ENCODE measurements at regions not wholly inside any gene's neighbourhood (a gene's known extent, or its start where the extent isn't known, plus 50 kb on each side); places are given as distances from the start of the nearest gene placed in this dataset.

DNA sequence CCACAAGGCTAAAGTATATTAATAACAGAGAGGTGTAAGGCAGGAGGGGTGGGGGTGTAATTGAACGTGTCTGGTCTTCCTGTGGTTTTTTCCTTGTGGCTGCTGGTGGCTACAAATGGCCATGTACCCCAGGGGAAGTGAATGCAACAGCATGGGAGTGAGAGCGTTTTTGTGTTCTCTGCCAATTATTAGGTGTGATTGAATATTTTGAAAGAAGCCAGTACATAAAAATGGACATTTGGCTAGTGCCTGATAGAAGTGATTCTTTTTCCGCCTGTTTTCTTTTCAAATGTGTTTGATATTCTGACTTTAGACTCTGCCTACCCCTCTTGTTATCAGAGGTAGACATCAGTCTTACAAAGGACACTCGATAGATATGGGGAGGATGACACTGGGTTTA is 141.3 kb downstream of the PRL start:
- no peak overlapping the region for H3K4me3 ChIP-seq (ENCODE audit: low read depth in 1 of 3, low read length in 3 of 3)
- no peaks in the 10 kb centered on the region for H3K9me3 ChIP-seq (ENCODE audit: control insufficient read depth in 4 of 4, low read length in 3 of 4)
- DNase-seq (ENCODE audit: low spot score): no peak
- H3K27me3 ChIP-seq (ENCODE audit: control insufficient read depth in 4 of 4, insufficient read depth in 4 of 4, low read length in 3 of 4): no peaks in the 10 kb centered on the region
- H3K27ac ChIP-seq (ENCODE audit: low read depth in 1 of 2, low read length in 2 of 2): no peak overlapping the region
- H3K36me3 ChIP-seq (ENCODE audit: control insufficient read depth in 4 of 4, insufficient read depth in 3 of 4, low read depth in 1 of 4, low read length in 3 of 4): no peaks in the 10 kb centered on the region
- WGBS: 77% methylated on average over 4 of the region's 4 CpGs
- H3K9ac ChIP-seq (ENCODE audit: low read depth in 1 of 2, low read length in 2 of 2): no peak overlapping the region
- TF ChIP-seq HNF4A (conservative IDR thresholded peaks at IDR 0.05) (no peak), YY1 (IDR thresholded peaks at IDR 0.05) (no peak), NR2F2 (IDR thresholded peaks at IDR 0.05) (no peak), SP1 (IDR thresholded peaks at IDR 0.05) (no peak), FOXA2 (IDR thresholded peaks at IDR 0.05) (no peak), EGR1 (IDR thresholded peaks at IDR 0.05; ENCODE audit: low read depth in 2 of 2) (no peak), RAD21 (IDR thresholded peaks at IDR 0.05) (no peak), HNF4G (IDR thresholded peaks at IDR 0.05) (no peak), GABPA (IDR thresholded peaks at IDR 0.05 in 1 of 2, conservative IDR thresholded peaks at IDR 0.05 in 1 of 2) (no peak), JUND (IDR thresholded peaks at IDR 0.05) (no peak), TAF1 (conservative IDR thresholded peaks at IDR 0.05) (no peak), FOXA1 (IDR thresholded peaks at IDR 0.05) (no peak)
- TF ChIP-seq, protein P1, sequence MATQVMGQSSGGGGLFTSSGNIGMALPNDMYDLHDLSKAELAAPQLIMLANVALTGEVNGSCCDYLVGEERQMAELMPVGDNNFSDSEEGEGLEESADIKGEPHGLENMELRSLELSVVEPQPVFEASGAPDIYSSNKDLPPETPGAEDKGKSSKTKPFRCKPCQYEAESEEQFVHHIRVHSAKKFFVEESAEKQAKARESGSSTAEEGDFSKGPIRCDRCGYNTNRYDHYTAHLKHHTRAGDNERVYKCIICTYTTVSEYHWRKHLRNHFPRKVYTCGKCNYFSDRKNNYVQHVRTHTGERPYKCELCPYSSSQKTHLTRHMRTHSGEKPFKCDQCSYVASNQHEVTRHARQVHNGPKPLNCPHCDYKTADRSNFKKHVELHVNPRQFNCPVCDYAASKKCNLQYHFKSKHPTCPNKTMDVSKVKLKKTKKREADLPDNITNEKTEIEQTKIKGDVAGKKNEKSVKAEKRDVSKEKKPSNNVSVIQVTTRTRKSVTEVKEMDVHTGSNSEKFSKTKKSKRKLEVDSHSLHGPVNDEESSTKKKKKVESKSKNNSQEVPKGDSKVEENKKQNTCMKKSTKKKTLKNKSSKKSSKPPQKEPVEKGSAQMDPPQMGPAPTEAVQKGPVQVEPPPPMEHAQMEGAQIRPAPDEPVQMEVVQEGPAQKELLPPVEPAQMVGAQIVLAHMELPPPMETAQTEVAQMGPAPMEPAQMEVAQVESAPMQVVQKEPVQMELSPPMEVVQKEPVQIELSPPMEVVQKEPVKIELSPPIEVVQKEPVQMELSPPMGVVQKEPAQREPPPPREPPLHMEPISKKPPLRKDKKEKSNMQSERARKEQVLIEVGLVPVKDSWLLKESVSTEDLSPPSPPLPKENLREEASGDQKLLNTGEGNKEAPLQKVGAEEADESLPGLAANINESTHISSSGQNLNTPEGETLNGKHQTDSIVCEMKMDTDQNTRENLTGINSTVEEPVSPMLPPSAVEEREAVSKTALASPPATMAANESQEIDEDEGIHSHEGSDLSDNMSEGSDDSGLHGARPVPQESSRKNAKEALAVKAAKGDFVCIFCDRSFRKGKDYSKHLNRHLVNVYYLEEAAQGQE (IDR thresholded peaks at IDR 0.05): no peak
- TF ChIP-seq, protein P2, sequence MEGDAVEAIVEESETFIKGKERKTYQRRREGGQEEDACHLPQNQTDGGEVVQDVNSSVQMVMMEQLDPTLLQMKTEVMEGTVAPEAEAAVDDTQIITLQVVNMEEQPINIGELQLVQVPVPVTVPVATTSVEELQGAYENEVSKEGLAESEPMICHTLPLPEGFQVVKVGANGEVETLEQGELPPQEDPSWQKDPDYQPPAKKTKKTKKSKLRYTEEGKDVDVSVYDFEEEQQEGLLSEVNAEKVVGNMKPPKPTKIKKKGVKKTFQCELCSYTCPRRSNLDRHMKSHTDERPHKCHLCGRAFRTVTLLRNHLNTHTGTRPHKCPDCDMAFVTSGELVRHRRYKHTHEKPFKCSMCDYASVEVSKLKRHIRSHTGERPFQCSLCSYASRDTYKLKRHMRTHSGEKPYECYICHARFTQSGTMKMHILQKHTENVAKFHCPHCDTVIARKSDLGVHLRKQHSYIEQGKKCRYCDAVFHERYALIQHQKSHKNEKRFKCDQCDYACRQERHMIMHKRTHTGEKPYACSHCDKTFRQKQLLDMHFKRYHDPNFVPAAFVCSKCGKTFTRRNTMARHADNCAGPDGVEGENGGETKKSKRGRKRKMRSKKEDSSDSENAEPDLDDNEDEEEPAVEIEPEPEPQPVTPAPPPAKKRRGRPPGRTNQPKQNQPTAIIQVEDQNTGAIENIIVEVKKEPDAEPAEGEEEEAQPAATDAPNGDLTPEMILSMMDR (IDR thresholded peaks at IDR 0.05; ENCODE audit: low read depth, low read length, missing input control): no peak
- TF ChIP-seq, protein P3, sequence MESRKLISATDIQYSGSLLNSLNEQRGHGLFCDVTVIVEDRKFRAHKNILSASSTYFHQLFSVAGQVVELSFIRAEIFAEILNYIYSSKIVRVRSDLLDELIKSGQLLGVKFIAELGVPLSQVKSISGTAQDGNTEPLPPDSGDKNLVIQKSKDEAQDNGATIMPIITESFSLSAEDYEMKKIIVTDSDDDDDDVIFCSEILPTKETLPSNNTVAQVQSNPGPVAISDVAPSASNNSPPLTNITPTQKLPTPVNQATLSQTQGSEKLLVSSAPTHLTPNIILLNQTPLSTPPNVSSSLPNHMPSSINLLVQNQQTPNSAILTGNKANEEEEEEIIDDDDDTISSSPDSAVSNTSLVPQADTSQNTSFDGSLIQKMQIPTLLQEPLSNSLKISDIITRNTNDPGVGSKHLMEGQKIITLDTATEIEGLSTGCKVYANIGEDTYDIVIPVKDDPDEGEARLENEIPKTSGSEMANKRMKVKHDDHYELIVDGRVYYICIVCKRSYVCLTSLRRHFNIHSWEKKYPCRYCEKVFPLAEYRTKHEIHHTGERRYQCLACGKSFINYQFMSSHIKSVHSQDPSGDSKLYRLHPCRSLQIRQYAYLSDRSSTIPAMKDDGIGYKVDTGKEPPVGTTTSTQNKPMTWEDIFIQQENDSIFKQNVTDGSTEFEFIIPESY (IDR thresholded peaks at IDR 0.05): no peak
- TF ChIP-seq, protein P4, sequence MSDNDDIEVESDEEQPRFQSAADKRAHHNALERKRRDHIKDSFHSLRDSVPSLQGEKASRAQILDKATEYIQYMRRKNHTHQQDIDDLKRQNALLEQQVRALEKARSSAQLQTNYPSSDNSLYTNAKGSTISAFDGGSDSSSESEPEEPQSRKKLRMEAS (IDR thresholded peaks at IDR 0.05): no peak
- TF ChIP-seq, protein P5, sequence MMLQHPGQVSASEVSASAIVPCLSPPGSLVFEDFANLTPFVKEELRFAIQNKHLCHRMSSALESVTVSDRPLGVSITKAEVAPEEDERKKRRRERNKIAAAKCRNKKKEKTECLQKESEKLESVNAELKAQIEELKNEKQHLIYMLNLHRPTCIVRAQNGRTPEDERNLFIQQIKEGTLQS (IDR thresholded peaks at IDR 0.05): no peak
- H3K4me1 ChIP-seq (ENCODE audit: control insufficient read depth in 4 of 4, insufficient read depth in 4 of 4, low read length in 3 of 4): no peaks in the 10 kb centered on the region

DNA sequence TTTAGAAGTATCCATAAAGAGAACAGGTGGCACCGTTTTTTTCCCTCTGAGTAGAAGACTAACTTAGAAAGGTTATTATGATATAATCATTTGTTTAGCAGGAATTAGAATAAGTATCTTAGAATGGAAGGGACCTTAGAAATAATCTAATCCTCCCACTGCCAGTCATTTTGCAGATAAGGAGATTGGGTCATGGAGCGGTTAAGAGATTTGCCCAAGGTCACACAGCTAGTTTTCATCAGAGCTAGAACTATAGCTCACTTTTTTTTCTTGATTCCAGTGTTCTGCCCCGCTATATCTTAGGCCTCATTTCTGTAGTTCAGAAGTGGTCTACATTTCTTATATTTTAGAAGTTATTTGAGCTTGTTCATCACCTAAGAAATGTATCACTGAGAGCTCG is 139.6 kb downstream of the PRL start:
- no peak for DNase-seq (ENCODE audit: low spot score)
- Histone ChIP-seq H3K36me3 (ENCODE audit: control insufficient read depth in 4 of 4, insufficient read depth in 3 of 4, low read depth in 1 of 4, low read length in 3 of 4) (no peaks in the 10 kb centered on the region), H3K27me3 (ENCODE audit: control insufficient read depth in 4 of 4, insufficient read depth in 4 of 4, low read length in 3 of 4) (no peaks in the 10 kb centered on the region), H3K27ac (ENCODE audit: low read depth in 1 of 2, low read length in 2 of 2) (no peak overlapping the region), H3K4me3 (ENCODE audit: low read depth in 1 of 3, low read length in 3 of 3) (no peak overlapping the region), H3K9ac (ENCODE audit: low read depth in 1 of 2, low read length in 2 of 2) (no peak overlapping the region), H3K9me3 (ENCODE audit: control insufficient read depth in 4 of 4, low read length in 3 of 4) (no peaks in the 10 kb centered on the region), H3K4me1 (ENCODE audit: control insufficient read depth in 4 of 4, insufficient read depth in 4 of 4, low read length in 3 of 4) (no peaks in the 10 kb centered on the region)
- TF ChIP-seq RXRA (IDR thresholded peaks at IDR 0.05): no peak
- no peak for TF ChIP-seq HNF4A (conservative IDR thresholded peaks at IDR 0.05)
- no peak for TF ChIP-seq HNF4G (IDR thresholded peaks at IDR 0.05)
- TF ChIP-seq NR2F2 (IDR thresholded peaks at IDR 0.05): no peak
- TF ChIP-seq JUND (IDR thresholded peaks at IDR 0.05): no peak
- no peak for TF ChIP-seq RAD21 (IDR thresholded peaks at IDR 0.05)
- TF ChIP-seq TAF1 (conservative IDR thresholded peaks at IDR 0.05): no peak
- TF ChIP-seq, protein P5 (IDR thresholded peaks at IDR 0.05): no peak
- no peak for TF ChIP-seq GABPA (IDR thresholded peaks at IDR 0.05 in 1 of 2, conservative IDR thresholded peaks at IDR 0.05 in 1 of 2)
- no peak for TF ChIP-seq YY1 (IDR thresholded peaks at IDR 0.05)
- TF ChIP-seq, protein P3 (IDR thresholded peaks at IDR 0.05): no peak
- TF ChIP-seq, protein P1 (IDR thresholded peaks at IDR 0.05): no peak
- no peak for TF ChIP-seq SP1 (IDR thresholded peaks at IDR 0.05)
- no peak for TF ChIP-seq FOXA2 (IDR thresholded peaks at IDR 0.05)
- WGBS: 93% methylated on average over 4 of the region's 4 CpGs
